Urinary bladder (tissue), 3 donors: ENCODE measurements at regions not wholly inside any gene's neighbourhood (a gene's known extent, or its start where the extent isn't known, plus 50 kb on each side); places are given as distances from the start of the nearest gene placed in this dataset.
"Not testable (repeated sequence)": the region's sequence is repeated elsewhere in the genome, so short reads cannot be mapped to it uniquely, and the experiment has no call there.

Source experiments
- DNase-seq: peaks from one replicate; pipeline ENCODE4 v3.0.0-alpha.2; 2015; ENCODE audit errors: extremely low spot score
- H3K27ac ChIP-seq: one replicate; pipeline ENCODE4 v1.5.1; 2013; ENCODE audit warnings: low read depth, mild to moderate bottlenecking, moderate library complexity
- H3K36me3 ChIP-seq: one replicate; pipeline ENCODE4 v1.6.1; 2013; ENCODE audit warnings: mild to moderate bottlenecking, moderate library complexity; ENCODE audit not compliant: insufficient read depth
- H3K4me1 ChIP-seq: one replicate; pipeline ENCODE4 v1.6.1; 2013; ENCODE audit warnings: mild to moderate bottlenecking, moderate library complexity; ENCODE audit not compliant: insufficient read depth
- H3K4me3 ChIP-seq: one replicate; pipeline ENCODE4 v1.5.1; 2013; ENCODE audit warnings: low read depth, low read length
- WGBS: extraction: QIAGEN DNeasy Blood & Tissue Kit; methylation state at CpG from one replicate; pipeline ENCODE4 v1.1.7; 2013; 5-methylcytosine and 5-hydroxymethylcytosine counted together
- donor health status: healthy with polysubstance abuse.
- donor health status: healthy.

- WGBS = 79% methylated on average over 3 of the region's 3 CpGs
- no peak for DNase-seq
- Histone ChIP-seq H3K4me1 (no peaks in the 10 kb centered on the region), H3K27ac (no peak overlapping the region), H3K36me3 (no peaks in the 10 kb centered on the region), H3K4me3 (no peak overlapping the region)
Observed at GRCh38 chrX:40880712-40881111, 145.4 kb upstream of the MED14 start.

- H3K36me3 ChIP-seq = no peaks in the 10 kb centered on the region
- no peaks in the 10 kb centered on the region for H3K4me1 ChIP-seq
- 59% methylated on average over 7 of the region's 7 CpGs for WGBS
- no peak overlapping the region for H3K4me3 ChIP-seq
- no peak for DNase-seq
- no peak overlapping the region for H3K27ac ChIP-seq
Observed at GRCh38 chrX:40883021-40883619, 147.8 kb upstream of the MED14 start.

DNA sequence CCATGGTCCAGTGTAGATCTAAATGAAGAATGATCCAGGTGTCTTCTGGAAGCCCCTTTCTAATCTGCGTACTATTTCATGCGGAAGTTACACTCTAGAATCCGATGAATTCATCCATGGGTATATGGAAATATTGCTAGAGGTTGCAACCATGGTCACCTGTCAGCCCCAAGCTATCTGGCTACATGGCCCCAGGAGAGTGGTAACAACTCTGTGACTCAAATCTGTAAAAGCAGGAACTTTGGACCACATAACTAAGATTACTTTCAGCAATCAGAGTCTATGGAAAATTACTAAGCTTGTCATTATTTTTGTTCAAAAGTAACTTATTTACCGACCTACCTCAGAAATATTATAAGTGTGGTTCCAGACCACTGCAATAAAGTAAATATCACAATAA is 150.6 kb upstream of the MED14 start:
- H3K4me1 ChIP-seq = no peaks in the 10 kb centered on the region
- DNase-seq = no peak
- no peak overlapping the region for H3K4me3 ChIP-seq
- H3K27ac ChIP-seq = no peak overlapping the region
- WGBS = 93% methylated on average over 4 of the region's 4 CpGs
- no peaks in the 10 kb centered on the region for H3K36me3 ChIP-seq

- Histone ChIP-seq H3K36me3 (no peaks in the 10 kb centered on the region), H3K4me1 (no peaks in the 10 kb centered on the region), H3K4me3 (no peak overlapping the region), H3K27ac (no peak overlapping the region)
- DNase-seq = no peak
- WGBS = 55% methylated on average over 1 of the region's 1 CpG
Observed at GRCh38 chrX:40887476-40887875, 152.1 kb upstream of the MED14 start.

GRCh38 chrX:40891798-40892197 is 156.5 kb upstream of the MED14 start:
- H3K36me3 ChIP-seq = no peaks in the 10 kb centered on the region
- H3K4me3 ChIP-seq = no peak overlapping the region
- no peak overlapping the region for H3K27ac ChIP-seq
- DNase-seq = no peak
- no peaks in the 10 kb centered on the region for H3K4me1 ChIP-seq

GRCh38 chrX:40893251-40893910 is 158.0 kb upstream of the MED14 start:
- no peak for DNase-seq
- no peak overlapping the region for H3K27ac ChIP-seq
- H3K4me1 ChIP-seq = no peaks in the 10 kb centered on the region
- H3K4me3 ChIP-seq = no peak overlapping the region
- 54% methylated on average over 6 of the region's 6 CpGs for WGBS
- H3K36me3 ChIP-seq = no peaks in the 10 kb centered on the region

GRCh38 chrX:40895246-40895645 is 159.9 kb upstream of the MED14 start:
- 81% methylated on average over 3 of the region's 3 CpGs for WGBS
- Histone ChIP-seq H3K27ac (no peak overlapping the region), H3K4me1 (no peaks in the 10 kb centered on the region), H3K36me3 (no peaks in the 10 kb centered on the region), H3K4me3 (no peak overlapping the region)
- no peak for DNase-seq

- no peak for DNase-seq
- no peaks in the 10 kb centered on the region for H3K4me1 ChIP-seq
- 96% methylated on average over 3 of the region's 3 CpGs for WGBS
- H3K27ac ChIP-seq = no peak overlapping the region
- no peak overlapping the region for H3K4me3 ChIP-seq
- H3K36me3 ChIP-seq = no peaks in the 10 kb centered on the region
Observed at GRCh38 chrX:40897718-40898270, 162.5 kb upstream of the MED14 start.

GRCh38 chrX:40904739-40905138 is 169.4 kb upstream of the MED14 start:
- H3K4me1 ChIP-seq, H3K36me3 ChIP-seq, DNase-seq, H3K4me3 ChIP-seq, H3K27ac ChIP-seq: not testable (repeated sequence)

DNA sequence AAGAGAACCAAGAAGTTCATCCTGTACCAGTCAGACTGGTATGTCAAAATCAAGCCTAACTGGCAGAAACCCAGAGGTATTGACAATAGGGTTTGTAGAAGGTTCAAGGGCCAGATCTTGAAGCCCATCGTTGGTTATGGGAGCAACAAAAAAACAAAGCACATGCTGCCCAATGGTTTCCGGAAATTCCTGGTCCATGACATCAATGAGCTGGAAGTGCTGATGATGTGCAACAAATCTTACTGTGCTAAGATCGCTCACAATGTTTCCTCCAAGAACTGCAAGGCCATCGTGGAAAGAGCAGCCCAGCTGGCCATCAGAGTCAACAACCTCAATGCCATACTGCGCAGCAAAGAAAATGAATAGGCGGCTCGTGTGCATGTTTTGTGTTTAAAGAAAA is 172.7 kb upstream of the MED14 start:
- 89% methylated on average over 7 of the region's 7 CpGs for WGBS
- H3K27ac ChIP-seq = no peak overlapping the region
- no peaks in the 10 kb centered on the region for H3K36me3 ChIP-seq

GRCh38 chrX:40908857-40909475 is 173.6 kb upstream of the MED14 start:
- Histone ChIP-seq H3K4me3 (no peak overlapping the region), H3K27ac (no peak overlapping the region), H3K4me1 (no peaks in the 10 kb centered on the region), H3K36me3 (no peaks in the 10 kb centered on the region)
- no peak for DNase-seq

More for the DNA sequence above, 172.7 kb upstream of the MED14 start:
- Histone ChIP-seq H3K4me3 (no peak overlapping the region), H3K4me1 (no peaks in the 10 kb centered on the region)
- no peak for DNase-seq

DNA sequence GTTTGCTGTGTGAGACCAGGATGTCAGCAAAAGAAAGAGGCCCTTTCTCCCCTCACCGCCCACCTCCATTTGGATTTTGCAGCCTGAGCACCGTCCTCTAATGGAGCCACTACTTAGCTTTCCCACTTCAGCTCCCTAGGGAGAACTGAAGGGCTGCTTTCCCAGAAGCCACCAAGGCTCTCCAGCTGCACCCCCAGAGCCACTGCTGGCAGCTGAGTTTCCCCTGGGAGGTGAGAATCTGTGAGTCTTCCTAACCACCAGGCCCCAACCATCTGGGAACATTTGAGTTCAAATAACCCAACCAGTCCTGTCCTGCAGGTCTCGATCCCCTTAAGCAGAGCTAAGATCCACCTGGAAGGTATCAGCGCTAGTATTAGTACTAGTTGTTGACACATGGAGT is 173.1 kb upstream of the USP9X start:
- Histone ChIP-seq H3K4me3 (no peak overlapping the region), H3K4me1 (no peaks in the 10 kb centered on the region), H3K27ac (no peak overlapping the region), H3K36me3 (no peaks in the 10 kb centered on the region)
- DNase-seq = no peak
- 79% methylated on average over 4 of the region's 4 CpGs for WGBS

DNA sequence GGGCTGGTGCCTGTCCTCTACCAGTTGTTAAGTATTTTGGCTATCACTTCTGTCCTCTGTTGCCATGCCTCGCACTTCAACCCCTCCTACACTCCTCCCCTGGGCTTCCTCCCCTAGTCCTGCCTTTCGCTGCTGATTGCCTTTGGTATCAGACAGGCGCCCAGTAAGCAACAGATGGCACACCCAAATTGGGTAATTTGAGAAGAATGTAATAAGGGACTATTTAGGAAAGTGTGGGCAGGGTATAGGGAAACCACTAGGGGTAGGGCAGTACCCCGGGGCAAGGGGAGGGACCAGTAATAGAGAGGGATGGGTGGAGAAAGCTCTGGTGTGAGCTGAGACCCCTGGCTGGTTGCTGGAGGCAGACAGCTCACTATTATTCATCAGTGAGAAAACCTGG is 172.7 kb upstream of the USP9X start:
- no peak for DNase-seq
- H3K4me1 ChIP-seq = no peaks in the 10 kb centered on the region
- WGBS = 79% methylated on average over 4 of the region's 4 CpGs
- H3K4me3 ChIP-seq = no peak overlapping the region
- no peak overlapping the region for H3K27ac ChIP-seq
- no peaks in the 10 kb centered on the region for H3K36me3 ChIP-seq

DNA sequence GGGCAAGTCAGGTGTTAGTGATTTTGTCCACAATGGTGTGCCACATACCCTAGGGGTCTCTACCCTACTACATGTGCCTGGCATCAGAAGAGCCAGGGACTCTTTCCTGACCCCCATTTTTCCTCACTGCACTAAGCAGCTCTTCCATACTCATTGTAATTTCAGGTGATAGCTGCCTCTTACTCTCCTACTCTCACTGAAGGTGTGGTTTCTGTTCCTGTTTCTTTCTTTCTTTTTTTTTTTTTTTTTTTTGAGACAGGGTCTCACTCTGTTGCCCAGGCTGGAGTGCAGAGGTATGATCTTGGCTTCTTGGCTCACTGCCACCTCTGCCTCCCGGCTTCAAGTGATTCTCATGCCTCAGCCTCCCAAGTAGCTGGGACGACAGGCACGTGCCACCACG is 164.9 kb upstream of the USP9X start:
- H3K4me1 ChIP-seq = no peaks in the 10 kb centered on the region
- 94% methylated on average over 4 of the region's 4 CpGs for WGBS
- no peak overlapping the region for H3K27ac ChIP-seq
- H3K36me3 ChIP-seq = no peaks in the 10 kb centered on the region
- DNase-seq = no peak
- no peak overlapping the region for H3K4me3 ChIP-seq
